Astrocyte of the spinal cord (primary cell): ENCODE measurements at regions not wholly inside any gene's neighbourhood (a gene's known extent, or its start where the extent isn't known, plus 50 kb on each side); places are given as distances from the start of the nearest gene placed in this dataset.
"Not testable (repeated sequence)": the region's sequence is repeated elsewhere in the genome, so short reads cannot be mapped to it uniquely, and the experiment has no call there.

Experiments used
- DNase-seq: peaks from one replicate; pipeline ENCODE4 v3.0.0; 2011; ENCODE audit warnings: low read depth, low spot score
- H3K4me3 ChIP-seq: 2 replicates; pipeline ENCODE4 v1.5.1; 2011; ENCODE audit warnings: low read depth, mild to moderate bottlenecking, low read length, moderate library complexity
- CTCF ChIP-seq: IDR thresholded peaks from 2 replicates; pipeline ENCODE4 v1.5.1; 2012; ENCODE audit warnings: low read depth, mild to moderate bottlenecking, low read length, inconsistent platforms
- in situ Hi-C: cut with HindIII; loops from 2 replicates; pipeline ENCODE4 v1.10.0; 2017; ENCODE audit warnings: low sequenced_read_pairs

- DNase-seq: no peak
Observed at GRCh38 chrX:63285375-63285774, 65.8 kb downstream of the SPIN4 start.

DNA sequence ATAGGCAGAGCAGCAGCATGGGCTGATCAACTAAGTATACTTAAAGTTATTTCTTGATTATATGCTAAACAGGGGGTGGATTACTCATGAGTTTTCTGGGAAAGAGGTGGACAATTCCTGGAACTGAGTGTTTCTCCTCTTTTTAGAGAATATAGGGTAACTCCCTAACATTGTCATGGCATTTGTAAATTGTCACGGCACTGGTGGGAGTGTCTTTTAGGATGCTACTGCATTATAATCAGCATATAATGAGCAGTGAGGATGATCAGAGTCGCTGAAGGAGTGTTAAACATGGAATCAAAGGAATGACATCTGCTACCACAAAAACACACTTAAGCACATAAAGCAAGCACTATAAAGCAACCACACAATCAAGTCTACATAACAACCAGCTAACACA lies 66.5 kb downstream of the SPIN4 start:
- in situ Hi-C loops: no loop called here
- H3K4me3 ChIP-seq: no peak overlapping the region
- no peak for TF ChIP-seq CTCF
- no peak for DNase-seq

More at GRCh38 chrX:63285375-63285774, 65.8 kb downstream of the SPIN4 start:
- in situ Hi-C loops: no loop called here
- no peak for TF ChIP-seq CTCF
- no peak overlapping the region for H3K4me3 ChIP-seq

GRCh38 chrX:63283348-63283747 lies 67.8 kb downstream of the SPIN4 start:
- TF ChIP-seq CTCF: no peak
- in situ Hi-C loops: no loop called here
- no peak for DNase-seq
- no peak overlapping the region for H3K4me3 ChIP-seq

DNA sequence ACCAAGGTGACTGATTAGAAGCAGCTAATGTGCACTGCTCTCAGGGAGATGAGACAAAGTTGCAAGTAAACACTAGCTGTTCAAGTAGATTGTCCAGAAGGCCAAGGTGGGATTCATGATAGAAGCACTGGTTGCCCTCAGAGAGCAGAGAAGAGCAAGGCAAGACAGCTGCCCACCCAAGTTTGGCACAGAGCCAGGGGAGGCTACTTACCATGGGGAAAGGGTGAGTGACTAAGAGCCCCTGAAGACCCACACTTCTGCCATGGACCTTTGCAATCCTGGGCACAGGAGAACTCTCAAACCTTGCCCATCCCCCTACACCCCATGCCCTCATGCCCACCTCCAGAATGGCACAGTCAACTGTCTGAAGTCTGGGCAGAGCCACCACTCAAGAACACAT lies 68.3 kb downstream of the SPIN4 start:
- TF ChIP-seq CTCF: no peak
- no peak overlapping the region for H3K4me3 ChIP-seq
- DNase-seq: no peak
- in situ Hi-C loops: no loop called here

DNA sequence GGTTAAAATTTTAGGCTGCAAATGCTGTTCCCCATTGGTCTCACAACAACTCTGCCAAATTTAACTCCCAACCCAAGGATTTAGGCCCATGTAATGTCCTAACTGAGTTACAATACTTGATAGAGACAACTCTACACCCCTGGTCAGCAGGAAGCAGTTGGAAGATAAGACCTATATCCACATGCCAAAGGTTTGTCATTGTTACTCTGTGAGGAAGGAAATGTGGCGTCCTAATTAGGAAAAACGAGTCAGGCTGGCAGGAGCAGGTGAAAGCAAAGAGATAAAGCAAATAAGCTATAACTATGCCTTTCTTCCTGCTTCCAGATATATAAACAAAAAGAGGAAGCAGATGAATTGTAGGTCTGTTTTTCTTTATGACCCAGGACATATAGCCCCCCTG lies 69.1 kb downstream of the SPIN4 start:
- TF ChIP-seq CTCF: no peak
- in situ Hi-C loops: no loop called here
- DNase-seq: no peak
- H3K4me3 ChIP-seq: no peak overlapping the region

GRCh38 chrX:63281465-63281864 lies 69.7 kb downstream of the SPIN4 start:
- in situ Hi-C loops: no loop called here
- DNase-seq: no peak
- no peak overlapping the region for H3K4me3 ChIP-seq
- no peak for TF ChIP-seq CTCF

- DNase-seq, H3K4me3 ChIP-seq, in situ Hi-C loops: not testable (repeated sequence)
Observed at GRCh38 chrX:63277394-63277793, 73.7 kb downstream of the SPIN4 start.
